ENCODE measurements at regions not wholly inside any gene's neighbourhood (a gene's known extent, or its start where the extent isn't known, plus 50 kb on each side); places are given as distances from the start of the nearest gene placed in this dataset.

- Mint-ChIP-seq H3K27me3 (ENCODE audit: low read depth) (no peaks in the 10 kb centered on the region), H3K4me3 (no peak overlapping the region), H3K9me3 (ENCODE audit: insufficient read depth) (no peaks in the 10 kb centered on the region), H3K27ac (no peak overlapping the region), H3K4me1 (ENCODE audit: low read depth) (no peaks in the 10 kb centered on the region), H3K36me3 (ENCODE audit: low read depth) (no peaks in the 10 kb centered on the region)
- DNase-seq (no peak), ATAC-seq (no peak)
- ChIA-PET CTCF (no interaction called here), POLR2A (no interaction called here)
Observed at GRCh38 chr2:120481446-120482194, 135.7 kb downstream of the INHBB start.

GRCh38 chr2:120482334-120482733 lies 136.4 kb downstream of the INHBB start:
- ATAC-seq = no peak
- no peaks in the 10 kb centered on the region for H3K9me3 Mint-ChIP-seq (ENCODE audit: insufficient read depth)
- no peaks in the 10 kb centered on the region for H3K36me3 Mint-ChIP-seq (ENCODE audit: low read depth)
- no peaks in the 10 kb centered on the region for H3K4me1 Mint-ChIP-seq (ENCODE audit: low read depth)
- ChIA-PET CTCF (no interaction called here), POLR2A (no interaction called here)
- H3K27me3 Mint-ChIP-seq (ENCODE audit: low read depth) = no peaks in the 10 kb centered on the region
- H3K4me3 Mint-ChIP-seq = no peak overlapping the region
- no peak for DNase-seq
- H3K27ac Mint-ChIP-seq = no peak overlapping the region

- Mint-ChIP-seq H3K9me3 (ENCODE audit: insufficient read depth) (no peaks in the 10 kb centered on the region), H3K4me1 (ENCODE audit: low read depth) (no peaks in the 10 kb centered on the region), H3K36me3 (ENCODE audit: low read depth) (no peaks in the 10 kb centered on the region), H3K27me3 (ENCODE audit: low read depth) (no peaks in the 10 kb centered on the region), H3K4me3 (no peak overlapping the region), H3K27ac (no peak overlapping the region)
- no peak for DNase-seq
- POLR2A ChIA-PET = no interaction called here
- CTCF ChIA-PET = no interaction called here
- no peak for ATAC-seq
Observed at GRCh38 chr2:120483355-120483754, 137.4 kb downstream of the INHBB start.

GRCh38 chr2:120485096-120485495 lies 139.2 kb downstream of the INHBB start:
- CTCF ChIA-PET = no interaction called here

GRCh38 chr2:120486441-120486840 lies 140.5 kb downstream of the INHBB start:
- no peak for ATAC-seq
- H3K27ac Mint-ChIP-seq = no peak overlapping the region

More at GRCh38 chr2:120485096-120485495, 139.2 kb downstream of the INHBB start:
- POLR2A ChIA-PET = no interaction called here
- Mint-ChIP-seq H3K27ac (no peak overlapping the region), H3K9me3 (ENCODE audit: insufficient read depth) (no peaks in the 10 kb centered on the region), H3K4me3 (no peak overlapping the region), H3K36me3 (ENCODE audit: low read depth) (no peaks in the 10 kb centered on the region), H3K27me3 (ENCODE audit: low read depth) (no peaks in the 10 kb centered on the region), H3K4me1 (ENCODE audit: low read depth) (no peaks in the 10 kb centered on the region)
- ATAC-seq (no peak), DNase-seq (no peak)

GRCh38 chr2:120486946-120487345 lies 141.0 kb downstream of the INHBB start:
- Mint-ChIP-seq H3K27me3 (ENCODE audit: low read depth) (peaks cover 2% of the 10 kb centered on the region), H3K4me1 (ENCODE audit: low read depth) (no peaks in the 10 kb centered on the region), H3K4me3 (no peak overlapping the region), H3K27ac (no peak overlapping the region), H3K9me3 (ENCODE audit: insufficient read depth) (no peaks in the 10 kb centered on the region), H3K36me3 (ENCODE audit: low read depth) (no peaks in the 10 kb centered on the region)
- no peak for DNase-seq
- CTCF ChIA-PET = no interaction called here
- ATAC-seq = no peak
- POLR2A ChIA-PET = no interaction called here

More at GRCh38 chr2:120486441-120486840, 140.5 kb downstream of the INHBB start:
- ChIA-PET POLR2A (no interaction called here), CTCF (interaction anchor here (1.0 kb wide), 1 partner anchor 35 kb away, joined by 3 read pairs; no protein-coding TSS in a partner anchor)
- no peaks in the 10 kb centered on the region for H3K9me3 Mint-ChIP-seq (ENCODE audit: insufficient read depth)
- DNase-seq = no peak
- no peaks in the 10 kb centered on the region for H3K27me3 Mint-ChIP-seq (ENCODE audit: low read depth)
- no peak overlapping the region for H3K4me3 Mint-ChIP-seq
- no peaks in the 10 kb centered on the region for H3K36me3 Mint-ChIP-seq (ENCODE audit: low read depth)
- H3K4me1 Mint-ChIP-seq (ENCODE audit: low read depth) = no peaks in the 10 kb centered on the region

- ATAC-seq (no peak), DNase-seq (no peak)
- no peak overlapping the region for H3K27ac Mint-ChIP-seq
- POLR2A ChIA-PET = no interaction called here
- H3K4me3 Mint-ChIP-seq = no peak overlapping the region
- no peaks in the 10 kb centered on the region for H3K9me3 Mint-ChIP-seq (ENCODE audit: insufficient read depth)
- peaks cover 8% of the 10 kb centered on the region for H3K27me3 Mint-ChIP-seq (ENCODE audit: low read depth)
- CTCF ChIA-PET = no interaction called here
- no peaks in the 10 kb centered on the region for H3K4me1 Mint-ChIP-seq (ENCODE audit: low read depth)
- H3K36me3 Mint-ChIP-seq (ENCODE audit: low read depth) = no peaks in the 10 kb centered on the region
Observed at GRCh38 chr2:120488531-120488930, 142.6 kb downstream of the INHBB start.

- H3K27me3 Mint-ChIP-seq (ENCODE audit: low read depth) = peaks cover 8% of the 10 kb centered on the region
- no peak overlapping the region for H3K27ac Mint-ChIP-seq
- ChIA-PET CTCF (no interaction called here), POLR2A (no interaction called here)
- no peaks in the 10 kb centered on the region for H3K9me3 Mint-ChIP-seq (ENCODE audit: insufficient read depth)
- DNase-seq (no peak), ATAC-seq (no peak)
- no peak overlapping the region for H3K4me3 Mint-ChIP-seq
- H3K4me1 Mint-ChIP-seq (ENCODE audit: low read depth) = no peaks in the 10 kb centered on the region
- H3K36me3 Mint-ChIP-seq (ENCODE audit: low read depth) = no peaks in the 10 kb centered on the region
Observed at GRCh38 chr2:120489023-120489422, 143.1 kb downstream of the INHBB start.

- Mint-ChIP-seq H3K4me1 (ENCODE audit: low read depth) (no peaks in the 10 kb centered on the region), H3K27me3 (ENCODE audit: low read depth) (peaks cover 8% of the 10 kb centered on the region), H3K27ac (no peak overlapping the region), H3K36me3 (ENCODE audit: low read depth) (no peaks in the 10 kb centered on the region), H3K9me3 (ENCODE audit: insufficient read depth) (no peaks in the 10 kb centered on the region), H3K4me3 (no peak overlapping the region)
- no peak for ATAC-seq
- no peak for DNase-seq
- POLR2A ChIA-PET = no interaction called here
- CTCF ChIA-PET = no interaction called here
Observed at GRCh38 chr2:120490091-120490798, 144.3 kb downstream of the INHBB start.

GRCh38 chr2:120491111-120491625 lies 145.2 kb downstream of the INHBB start:
- ChIA-PET CTCF (no interaction called here), POLR2A (no interaction called here)
- Mint-ChIP-seq H3K4me1 (ENCODE audit: low read depth) (no peaks in the 10 kb centered on the region), H3K9me3 (ENCODE audit: insufficient read depth) (no peaks in the 10 kb centered on the region), H3K27ac (no peak overlapping the region), H3K36me3 (ENCODE audit: low read depth) (no peaks in the 10 kb centered on the region), H3K27me3 (ENCODE audit: low read depth) (peaks cover 8% of the 10 kb centered on the region), H3K4me3 (no peak overlapping the region)
- no peak for DNase-seq
- ATAC-seq = no peak

GRCh38 chr2:120493231-120493630 lies 147.3 kb downstream of the INHBB start:
- H3K36me3 Mint-ChIP-seq (ENCODE audit: low read depth) = no peaks in the 10 kb centered on the region
- H3K27ac Mint-ChIP-seq = no peak overlapping the region
- no peak for ATAC-seq
- POLR2A ChIA-PET = no interaction called here
- H3K9me3 Mint-ChIP-seq (ENCODE audit: insufficient read depth) = no peaks in the 10 kb centered on the region
- DNase-seq = no peak
- CTCF ChIA-PET = no interaction called here
- H3K27me3 Mint-ChIP-seq (ENCODE audit: low read depth) = peaks cover 8% of the 10 kb centered on the region
- no peak overlapping the region for H3K4me3 Mint-ChIP-seq
- no peaks in the 10 kb centered on the region for H3K4me1 Mint-ChIP-seq (ENCODE audit: low read depth)

- Mint-ChIP-seq H3K27me3 (ENCODE audit: low read depth) (peaks cover 8% of the 10 kb centered on the region), H3K27ac (no peak overlapping the region), H3K9me3 (ENCODE audit: insufficient read depth) (no peaks in the 10 kb centered on the region), H3K36me3 (ENCODE audit: low read depth) (no peaks in the 10 kb centered on the region), H3K4me1 (ENCODE audit: low read depth) (no peaks in the 10 kb centered on the region), H3K4me3 (no peak overlapping the region)
- POLR2A ChIA-PET = no interaction called here
- ATAC-seq (no peak), DNase-seq (no peak)
- CTCF ChIA-PET = no interaction called here
Observed at GRCh38 chr2:120494446-120494845, 148.5 kb downstream of the INHBB start.
